GM06990 (cell line): ENCODE measurements at regions not wholly inside any gene's neighbourhood (a gene's known extent, or its start where the extent isn't known, plus 50 kb on each side); places are given as distances from the start of the nearest gene placed in this dataset.

Experiments used
- DNase-seq: peaks from one replicate; pipeline ENCODE4 v3.0.0-alpha.2; 2011; ENCODE audit not compliant: insufficient read length; ENCODE audit errors: extremely low read depth
- H3K27me3 ChIP-seq: replicated peaks from 2 replicates; pipeline ENCODE4 v1.6.0; 2011; ENCODE audit warnings: low read length; ENCODE audit not compliant: control insufficient read depth, insufficient read depth
- H3K36me3 ChIP-seq: 2 replicates; pipeline ENCODE4 v1.5.1; 2011; ENCODE audit warnings: low read length; ENCODE audit not compliant: control insufficient read depth, insufficient read depth
- H3K4me3 ChIP-seq: replicated peaks from 2 replicates; pipeline ENCODE4 v1.5.1; 2011; ENCODE audit warnings: low read depth, mild to moderate bottlenecking, control low read depth, low read length
- CTCF ChIP-seq: IDR thresholded peaks from 2 replicates; pipeline ENCODE4 v1.5.1; 2011; ENCODE audit warnings: low read length, control low read depth, mild to moderate bottlenecking, inconsistent platforms; ENCODE audit not compliant: insufficient read depth, poor library complexity, severe bottlenecking

GRCh38 chr7:51685794-51686193 is 369.2 kb upstream of the COBL start:
- Histone ChIP-seq H3K4me3 (no peak overlapping the region), H3K27me3 (no peaks in the 10 kb centered on the region), H3K36me3 (no peaks in the 10 kb centered on the region)
- DNase-seq = no peak
- TF ChIP-seq CTCF = no peak

DNA sequence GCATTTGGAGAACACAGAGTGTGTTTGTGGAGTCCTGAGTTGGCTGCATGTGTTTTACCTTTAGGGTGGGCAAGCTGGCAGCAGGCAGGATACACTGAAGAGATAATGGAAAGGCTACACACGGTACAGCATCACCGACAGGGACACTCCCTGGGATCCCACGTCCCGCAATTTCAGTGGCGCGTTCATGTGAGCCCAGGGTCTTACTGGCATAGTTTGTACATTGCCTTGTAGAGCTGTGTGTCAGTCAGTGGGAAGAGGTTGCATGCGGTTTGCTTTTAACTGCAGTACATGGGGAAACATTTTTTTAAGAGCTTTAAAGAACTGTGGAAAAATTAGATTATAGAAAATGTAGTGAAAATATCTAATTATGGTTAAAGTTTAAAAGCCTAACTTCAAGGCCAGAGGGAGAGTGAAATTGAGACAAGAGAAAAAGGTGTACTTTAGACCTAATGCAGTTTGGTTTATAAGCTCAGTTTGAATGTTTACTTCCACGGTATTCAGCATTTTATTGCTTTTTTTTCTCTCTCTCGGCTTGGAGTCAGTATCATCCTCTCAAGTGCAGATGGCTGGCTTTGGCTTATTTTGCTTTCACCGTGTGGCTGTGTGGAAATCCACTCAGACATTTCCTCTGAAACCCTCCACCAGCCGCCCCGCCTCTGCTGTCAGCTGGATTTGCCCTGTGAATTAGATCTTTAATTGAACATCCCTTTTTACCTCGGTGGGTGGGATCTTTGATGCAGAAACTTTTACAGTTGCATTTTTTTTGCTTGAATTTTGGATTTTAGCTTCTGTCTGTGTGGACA is 364.2 kb upstream of the COBL start:
- Histone ChIP-seq H3K27me3 (no peaks in the 10 kb centered on the region), H3K36me3 (no peaks in the 10 kb centered on the region), H3K4me3 (no peak overlapping the region)
- TF ChIP-seq CTCF = no peak
- no peak for DNase-seq

DNA sequence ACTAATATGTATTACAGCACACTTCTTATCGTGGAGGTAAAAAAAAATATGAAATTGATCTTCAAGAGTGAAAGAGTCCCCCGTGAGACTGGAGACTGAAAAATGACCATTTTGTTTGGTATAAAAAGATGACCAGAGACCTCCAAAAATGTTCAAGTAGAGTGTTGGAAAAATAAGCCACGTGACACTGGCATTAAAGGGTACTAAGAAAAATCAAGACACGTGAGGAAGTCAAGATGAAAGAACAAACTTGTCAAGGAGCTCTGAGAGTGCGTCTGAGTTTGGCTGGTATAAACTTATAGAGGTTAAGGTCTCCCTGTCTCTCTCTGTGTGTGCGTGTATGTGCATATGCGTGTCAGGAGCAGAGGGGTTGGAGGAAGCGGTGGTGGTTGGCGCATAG is 362.7 kb upstream of the COBL start:
- no peak overlapping the region for H3K4me3 ChIP-seq
- DNase-seq = no peak
- TF ChIP-seq CTCF = no peak
- H3K36me3 ChIP-seq = no peaks in the 10 kb centered on the region
- no peaks in the 10 kb centered on the region for H3K27me3 ChIP-seq

GRCh38 chr7:51666751-51667150 is 350.1 kb upstream of the COBL start:
- no peak for TF ChIP-seq CTCF
- no peak overlapping the region for H3K4me3 ChIP-seq
- DNase-seq = no peak
- no peaks in the 10 kb centered on the region for H3K27me3 ChIP-seq
- H3K36me3 ChIP-seq = no peaks in the 10 kb centered on the region

GRCh38 chr7:51666266-51666665 is 349.7 kb upstream of the COBL start:
- no peak overlapping the region for H3K4me3 ChIP-seq
- DNase-seq = no peak
- no peaks in the 10 kb centered on the region for H3K27me3 ChIP-seq
- no peaks in the 10 kb centered on the region for H3K36me3 ChIP-seq
- no peak for TF ChIP-seq CTCF
